Renal cortex interstitium (tissue), 11 donors: ENCODE measurements at regions not wholly inside any gene's neighbourhood (a gene's known extent, or its start where the extent isn't known, plus 50 kb on each side); places are given as distances from the start of the nearest gene placed in this dataset.

ENCODE experiments used
- DNase-seq, 11 donors: peaks; one replicate each; pipeline ENCODE4 v3.0.0-alpha.2; 2013; ENCODE audit warnings: low read depth in 9 of 11, low spot score in 4 of 11; ENCODE audit errors: extremely low read depth in 1 of 11

GRCh38 chr15:26382444-26383072 lies 390.3 kb downstream of the GABRB3 start:
- DNase-seq, result no peak

- no peak for DNase-seq
Measured at GRCh38 chr15:26378304-26378703, 394.6 kb downstream of the GABRB3 start.

GRCh38 chr15:26376243-26376642 lies 396.6 kb downstream of the GABRB3 start:
- no peak for DNase-seq

- no peak for DNase-seq
Measured at GRCh38 chr15:26374806-26375205, 398.1 kb downstream of the GABRB3 start.

GRCh38 chr15:26372706-26373105 lies 400.2 kb downstream of the GABRB3 start:
- no peak for DNase-seq

GRCh38 chr15:26365077-26365476 lies 407.8 kb downstream of the GABRB3 start:
- DNase-seq, result no peak

- DNase-seq, result no peak
Measured at GRCh38 chr15:26359855-26360254, 413.0 kb downstream of the GABRB3 start.

GRCh38 chr15:26358708-26359107 lies 414.2 kb downstream of the GABRB3 start:
- DNase-seq, result no peak

- DNase-seq, result no peak
Measured at GRCh38 chr15:26357653-26358052, 415.2 kb downstream of the GABRB3 start.

- no peak for DNase-seq
Measured at GRCh38 chr15:26355472-26356074, 417.3 kb downstream of the GABRB3 start.

GRCh38 chr15:26352909-26353308 lies 420.0 kb downstream of the GABRB3 start:
- no peak for DNase-seq

- DNase-seq, result no peak
Measured at GRCh38 chr15:26352406-26352805, 420.5 kb downstream of the GABRB3 start.

- no peak for DNase-seq
Measured at GRCh38 chr15:26325495-26325894, 447.4 kb downstream of the GABRB3 start.

GRCh38 chr15:26323566-26323965 lies 449.3 kb downstream of the GABRB3 start:
- no peak for DNase-seq

GRCh38 chr15:26318689-26319088 lies 454.2 kb downstream of the GABRB3 start:
- no peak for DNase-seq

GRCh38 chr15:26314577-26314976 lies 451.4 kb upstream of the ATP10A start:
- no peak for DNase-seq

- DNase-seq, result no peak
Measured at GRCh38 chr15:26311710-26312236, 448.6 kb upstream of the ATP10A start.

GRCh38 chr15:26298659-26299170 lies 435.6 kb upstream of the ATP10A start:
- DNase-seq, result no peak

GRCh38 chr15:26298010-26298658 lies 435.0 kb upstream of the ATP10A start:
- no peak for DNase-seq
